PFSK-1 (cell line): ENCODE measurements at regions not wholly inside any gene's neighbourhood (a gene's known extent, or its start where the extent isn't known, plus 50 kb on each side); places are given as distances from the start of the nearest gene placed in this dataset.

Experiments used
- FOXP2 ChIP-seq: optimal IDR thresholded peaks from 2 replicates; pipeline ENCODE3; 2011; ENCODE audit warnings: borderline replicate concordance, control low read depth, inconsistent platforms; ENCODE audit not compliant: insufficient read depth; ENCODE audit errors: extremely low read length, extremely low read depth
- POLR2AphosphoS5 ChIP-seq: IDR thresholded peaks from 2 replicates; pipeline ENCODE4 v1.6.1; 2012; ENCODE audit warnings: low read depth, mild to moderate bottlenecking, control low read depth, low read length, moderate library complexity
- SIN3A ChIP-seq: IDR thresholded peaks from 2 replicates; pipeline ENCODE4 v1.6.1; 2012; ENCODE audit warnings: mild to moderate bottlenecking, low read length, moderate library complexity, borderline replicate concordance; ENCODE audit not compliant: insufficient read depth
- TAF1 ChIP-seq: IDR thresholded peaks from 2 replicates; pipeline ENCODE4 v1.6.1; 2012; ENCODE audit warnings: low read length, control low read depth, borderline replicate concordance; ENCODE audit not compliant: insufficient read depth
- TF ChIP-seq, protein P1 (sequence below), 2 experiments: IDR thresholded peaks; 2 replicates each; pipeline versions ENCODE4 v1.6.1 to v1.8.0; 2011 to 2012; ENCODE audit warnings: low read depth in 2 of 2, low read length in 2 of 2, control low read depth in 1 of 2, inconsistent platforms in 1 of 2, mild to moderate bottlenecking in 1 of 2, moderate library complexity in 1 of 2; ENCODE audit not compliant: insufficient read depth in 1 of 2

GRCh38 chr3:31361371-31362273, 171.1 kb upstream of the STT3B start:
- TF ChIP-seq TAF1 = no peak

GRCh38 chr3:31364188-31364587, 168.5 kb upstream of the STT3B start:
- TF ChIP-seq FOXP2 (no peak), SIN3A (no peak), POLR2AphosphoS5 (no peak), TAF1 (no peak)
- TF ChIP-seq, protein P1, sequence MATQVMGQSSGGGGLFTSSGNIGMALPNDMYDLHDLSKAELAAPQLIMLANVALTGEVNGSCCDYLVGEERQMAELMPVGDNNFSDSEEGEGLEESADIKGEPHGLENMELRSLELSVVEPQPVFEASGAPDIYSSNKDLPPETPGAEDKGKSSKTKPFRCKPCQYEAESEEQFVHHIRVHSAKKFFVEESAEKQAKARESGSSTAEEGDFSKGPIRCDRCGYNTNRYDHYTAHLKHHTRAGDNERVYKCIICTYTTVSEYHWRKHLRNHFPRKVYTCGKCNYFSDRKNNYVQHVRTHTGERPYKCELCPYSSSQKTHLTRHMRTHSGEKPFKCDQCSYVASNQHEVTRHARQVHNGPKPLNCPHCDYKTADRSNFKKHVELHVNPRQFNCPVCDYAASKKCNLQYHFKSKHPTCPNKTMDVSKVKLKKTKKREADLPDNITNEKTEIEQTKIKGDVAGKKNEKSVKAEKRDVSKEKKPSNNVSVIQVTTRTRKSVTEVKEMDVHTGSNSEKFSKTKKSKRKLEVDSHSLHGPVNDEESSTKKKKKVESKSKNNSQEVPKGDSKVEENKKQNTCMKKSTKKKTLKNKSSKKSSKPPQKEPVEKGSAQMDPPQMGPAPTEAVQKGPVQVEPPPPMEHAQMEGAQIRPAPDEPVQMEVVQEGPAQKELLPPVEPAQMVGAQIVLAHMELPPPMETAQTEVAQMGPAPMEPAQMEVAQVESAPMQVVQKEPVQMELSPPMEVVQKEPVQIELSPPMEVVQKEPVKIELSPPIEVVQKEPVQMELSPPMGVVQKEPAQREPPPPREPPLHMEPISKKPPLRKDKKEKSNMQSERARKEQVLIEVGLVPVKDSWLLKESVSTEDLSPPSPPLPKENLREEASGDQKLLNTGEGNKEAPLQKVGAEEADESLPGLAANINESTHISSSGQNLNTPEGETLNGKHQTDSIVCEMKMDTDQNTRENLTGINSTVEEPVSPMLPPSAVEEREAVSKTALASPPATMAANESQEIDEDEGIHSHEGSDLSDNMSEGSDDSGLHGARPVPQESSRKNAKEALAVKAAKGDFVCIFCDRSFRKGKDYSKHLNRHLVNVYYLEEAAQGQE (IDR thresholded peaks at IDR 0.05; ENCODE audit: insufficient read depth in 1 of 2, low read depth in 2 of 2, low read length in 2 of 2) = no peak

DNA sequence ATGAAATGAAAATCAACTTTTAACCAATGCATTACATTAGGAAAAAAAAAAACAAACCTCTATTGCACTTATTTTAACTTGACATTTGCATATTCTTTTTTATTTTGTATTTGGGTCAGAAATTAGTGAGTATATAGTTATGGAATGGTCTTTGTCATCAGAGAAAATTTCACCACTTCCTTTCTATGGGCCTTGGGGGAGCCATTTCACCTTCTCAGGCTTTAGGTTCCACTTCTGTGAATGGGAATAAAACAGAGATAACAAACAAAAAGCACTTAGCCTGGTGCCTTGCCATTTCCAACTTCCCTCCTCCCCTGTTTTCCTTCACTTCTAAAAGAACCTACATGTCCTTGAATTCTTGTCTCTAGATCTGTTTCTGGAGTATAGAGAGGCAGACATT, 168.0 kb upstream of the STT3B start:
- TF ChIP-seq TAF1 (no peak), SIN3A (no peak), POLR2AphosphoS5 (no peak), FOXP2 (no peak)
- TF ChIP-seq, protein P1 (IDR thresholded peaks at IDR 0.05; ENCODE audit: insufficient read depth in 1 of 2, low read depth in 2 of 2, low read length in 2 of 2) = no peak

DNA sequence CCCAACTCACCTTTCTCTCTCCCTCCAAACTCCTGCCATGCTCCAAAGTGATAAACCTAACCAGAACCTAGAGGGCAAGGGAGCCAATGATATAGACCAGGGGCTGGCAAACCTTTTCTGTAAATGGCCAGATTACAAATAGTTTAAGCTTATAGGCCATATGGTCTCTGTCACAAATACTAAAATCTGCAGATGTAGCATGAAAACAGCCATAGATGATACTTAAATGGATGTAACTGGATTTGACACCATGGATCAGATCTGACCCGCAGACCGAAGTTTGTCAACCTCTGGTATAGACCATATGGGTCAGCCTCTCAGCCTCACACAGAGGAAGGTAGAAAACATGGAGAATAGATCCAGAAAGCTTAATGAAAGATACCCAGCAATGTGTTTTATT, 165.2 kb upstream of the STT3B start:
- TF ChIP-seq SIN3A (no peak), TAF1 (no peak), POLR2AphosphoS5 (no peak), FOXP2 (no peak)
- TF ChIP-seq, protein P1 (IDR thresholded peaks at IDR 0.05; ENCODE audit: insufficient read depth in 1 of 2, low read depth in 2 of 2, low read length in 2 of 2) = no peak

DNA sequence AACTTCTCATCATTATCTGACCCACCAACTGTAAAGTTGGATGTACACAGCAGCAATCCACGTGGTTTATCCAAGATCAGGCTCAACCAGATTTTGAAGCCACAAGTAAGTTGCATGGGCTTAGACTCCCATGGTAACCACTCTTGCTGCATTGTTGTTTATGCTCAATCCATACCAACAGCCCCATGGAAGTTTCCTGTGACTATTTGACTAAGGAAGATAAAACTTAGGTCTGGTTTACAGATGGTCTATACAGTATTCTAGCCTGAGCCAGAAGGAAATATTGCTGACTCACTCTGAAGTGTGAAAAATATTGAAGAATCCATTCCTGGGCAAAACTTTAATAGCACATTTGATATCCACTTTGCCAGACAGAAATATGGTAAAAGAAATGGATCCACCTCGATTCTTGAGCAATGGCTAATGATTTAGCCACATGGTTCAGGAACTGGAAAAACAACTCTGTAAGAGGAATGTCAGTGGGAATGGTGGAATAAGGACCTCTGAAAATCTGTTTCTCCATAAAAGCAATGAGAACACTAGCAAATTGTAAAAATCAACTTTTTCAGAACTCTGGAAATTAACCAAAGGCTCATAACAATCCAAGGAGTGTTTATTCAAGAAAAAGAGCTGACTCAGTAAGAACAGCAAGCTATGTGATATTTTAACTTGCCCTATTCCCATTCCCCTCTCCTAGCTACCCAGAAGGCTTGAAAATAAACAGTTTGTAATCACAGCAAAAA, 162.9 kb upstream of the STT3B start:
- TF ChIP-seq SIN3A (no peak), TAF1 (no peak), FOXP2 (no peak), POLR2AphosphoS5 (no peak)
- TF ChIP-seq, protein P1 (IDR thresholded peaks at IDR 0.05; ENCODE audit: insufficient read depth in 1 of 2, low read depth in 2 of 2, low read length in 2 of 2) = no peak
